K562 (cell line): ENCODE measurements at regions not wholly inside any gene's neighbourhood (a gene's known extent, or its start where the extent isn't known, plus 50 kb on each side); places are given as distances from the start of the nearest gene placed in this dataset.

ENCODE experiments used
- ELF1 ChIP-seq: fragments of 200-800 bp; sonication (Bioruptor generic); IDR thresholded peaks from 2 replicates; pipeline ENCODE4 v1.6.1; 2016; ENCODE audit warnings: missing genetic modification characterization, missing compliant biosample characterization
- ZNF274 ChIP-seq: IDR thresholded peaks from 2 replicates; pipeline ENCODE4 v1.6.1; 2011; ENCODE audit warnings: low read depth, mild to moderate bottlenecking, low read length, moderate library complexity, borderline replicate concordance

DNA sequence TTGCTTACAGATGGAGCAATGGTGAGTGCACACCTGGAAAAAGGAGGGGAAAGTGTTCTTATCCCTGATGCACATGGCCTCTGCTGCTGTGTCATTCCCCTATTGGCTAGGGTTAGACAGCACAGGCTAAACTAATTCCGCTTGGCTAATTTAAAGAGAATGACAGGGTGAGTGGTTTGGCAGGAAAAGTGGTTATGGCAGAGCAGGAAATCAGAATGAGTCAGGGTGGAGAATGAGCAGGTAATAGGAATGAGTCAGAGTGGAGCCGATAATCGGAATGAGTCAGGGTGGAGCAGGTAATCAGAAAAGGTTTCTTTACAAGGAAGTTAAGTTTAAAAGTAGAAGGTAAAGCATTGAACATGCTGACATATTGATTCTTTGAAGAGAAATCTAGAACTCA is 355.5 kb upstream of the HTR1E start:
- TF ChIP-seq ZNF274: no peak
- TF ChIP-seq ELF1: no peak
